HEK293 (cell line): ENCODE measurements at regions not wholly inside any gene's neighbourhood (a gene's known extent, or its start where the extent isn't known, plus 50 kb on each side); places are given as distances from the start of the nearest gene placed in this dataset.
"Not testable (repeated sequence)": the region's sequence is repeated elsewhere in the genome, so short reads cannot be mapped to it uniquely, and the experiment has no call there.

Experiments
- CTCF ChIA-PET: fragments of 350-600 bp; formaldehyde crosslinking; extraction: SDS; loops from one replicate; lab custom pipeline; 2021; ENCODE audit warnings: antibody characterized with exemption; lab: Yijun Ruan, JAX
- POLR2A ChIA-PET: fragments of 300-600 bp; formaldehyde crosslinking; extraction: SDS; loops from one replicate; lab custom pipeline; 2020; ENCODE audit warnings: antibody characterized with exemption, inconsistent platforms; lab: Yijun Ruan, JAX
- H3K27ac ChIP-seq: fragments of 200-500 bp; sonication (Bioruptor generic); 2 replicates; pipeline ENCODE4 v1.5.1; 2014; ENCODE audit warnings: low read depth, low read length, control low read depth, inconsistent platforms; ENCODE audit errors: extremely low read depth
- H3K36me3 ChIP-seq, 2 experiments: fragments of 200-500 bp in 1 of 2; sonication (Bioruptor generic) in 1 of 2; 1 replicate in 1 of 2; 2 replicates in 1 of 2; pipeline ENCODE4 v1.5.1; 2014 to 2017; ENCODE audit warnings: inconsistent platforms in 2 of 2, low read length in 2 of 2; ENCODE audit not compliant: control insufficient read depth in 2 of 2, insufficient read depth in 1 of 2
- H3K4me1 ChIP-seq: fragments of 200-500 bp; sonication (Bioruptor generic); 2 replicates; pipeline ENCODE4 v1.5.1; 2014; ENCODE audit warnings: mild to moderate bottlenecking, low read length, inconsistent platforms; ENCODE audit not compliant: control insufficient read depth, insufficient read depth
- H3K4me3 ChIP-seq: 2 replicates; pipeline ENCODE4 v1.5.1; 2011; ENCODE audit warnings: low read depth, mild to moderate bottlenecking, control low read depth, low read length, moderate library complexity
- H3K9me3 ChIP-seq: fragments of 200-500 bp; sonication (Bioruptor generic); 2 replicates; pipeline ENCODE4 v1.5.1; 2014; ENCODE audit warnings: low read depth, low read length, inconsistent platforms; ENCODE audit not compliant: control insufficient read depth, insufficient read depth
- KLF1 ChIP-seq: fragments of 450-650 bp; formaldehyde crosslinking; IDR thresholded peaks from 2 replicates; pipeline ENCODE4 v1.5.1; 2016; ENCODE audit warnings: missing biosample characterization, missing genetic modification characterization
- KLF7 ChIP-seq: fragments of 450-650 bp; formaldehyde crosslinking; IDR thresholded peaks from 2 replicates; pipeline ENCODE4 v1.5.1; 2016; ENCODE audit warnings: missing biosample characterization, missing genetic modification characterization, borderline replicate concordance
- KLF9 ChIP-seq: fragments of 450-650 bp; formaldehyde crosslinking; IDR thresholded peaks from 2 replicates; pipeline ENCODE4 v1.5.1; 2016; ENCODE audit warnings: missing biosample characterization, missing genetic modification characterization, low read depth
- MZF1 ChIP-seq: fragments of 450-650 bp; formaldehyde crosslinking; IDR thresholded peaks from 2 replicates; pipeline ENCODE4 v1.5.1; 2017; ENCODE audit warnings: missing biosample characterization, missing genetic modification characterization, borderline replicate concordance
- PATZ1 ChIP-seq: fragments of 450-650 bp; formaldehyde crosslinking; IDR thresholded peaks from 2 replicates; pipeline ENCODE4 v1.5.1; 2016; ENCODE audit warnings: missing biosample characterization, missing genetic modification characterization
- ZFHX2 ChIP-seq: fragments of 450-650 bp; formaldehyde crosslinking; conservative IDR thresholded peaks from 2 replicates; pipeline ENCODE4 v1.5.1; 2016; ENCODE audit warnings: missing biosample characterization, missing genetic modification characterization
- ZFP69B ChIP-seq: fragments of 450-650 bp; formaldehyde crosslinking; IDR thresholded peaks from 2 replicates; pipeline ENCODE4 v1.5.1; 2016; ENCODE audit warnings: missing biosample characterization, missing genetic modification characterization
- ZNF140 ChIP-seq: fragments of 450-650 bp; formaldehyde crosslinking; IDR thresholded peaks from 2 replicates; pipeline ENCODE4 v1.5.1; 2016; ENCODE audit warnings: missing biosample characterization, missing genetic modification characterization
- ZNF239 ChIP-seq: fragments of 450-650 bp; formaldehyde crosslinking; IDR thresholded peaks from 2 replicates; pipeline ENCODE4 v1.5.1; 2016; ENCODE audit warnings: missing biosample characterization, missing genetic modification characterization
- ZNF350 ChIP-seq: fragments of 450-650 bp; formaldehyde crosslinking; IDR thresholded peaks from 2 replicates; pipeline ENCODE4 v1.5.0; 2017; ENCODE audit warnings: missing biosample characterization, mild to moderate bottlenecking, missing genetic modification characterization
- ZNF394 ChIP-seq: fragments of 450-650 bp; formaldehyde crosslinking; IDR thresholded peaks from 2 replicates; pipeline ENCODE4 v1.5.1; 2016; ENCODE audit warnings: missing biosample characterization, missing genetic modification characterization, mild to moderate bottlenecking, moderate library complexity, borderline replicate concordance
- ZNF416 ChIP-seq: fragments of 450-650 bp; formaldehyde crosslinking; IDR thresholded peaks from 2 replicates; pipeline ENCODE4 v1.5.1; 2016; ENCODE audit warnings: missing biosample characterization, missing genetic modification characterization
- ZNF548 ChIP-seq: fragments of 450-650 bp; formaldehyde crosslinking; IDR thresholded peaks from 2 replicates; pipeline ENCODE4 v1.5.1; 2016; ENCODE audit warnings: missing biosample characterization, missing genetic modification characterization
- ZNF549 ChIP-seq: fragments of 450-650 bp; IDR thresholded peaks from 2 replicates; pipeline ENCODE4 v1.5.1; 2018; ENCODE audit warnings: missing biosample characterization, missing genetic modification characterization, mild to moderate bottlenecking, inconsistent platforms, moderate library complexity
- ZNF555 ChIP-seq: fragments of 450-650 bp; formaldehyde crosslinking; conservative IDR thresholded peaks from 2 replicates; pipeline ENCODE4 v1.5.1; 2017; ENCODE audit warnings: missing biosample characterization, mild to moderate bottlenecking, missing genetic modification characterization, inconsistent platforms
- ZNF560 ChIP-seq: fragments of 450-650 bp; formaldehyde crosslinking; IDR thresholded peaks from 2 replicates; pipeline ENCODE4 v1.5.1; 2017; ENCODE audit warnings: missing biosample characterization, missing genetic modification characterization, borderline replicate concordance
- ZNF621 ChIP-seq: fragments of 450-650 bp; formaldehyde crosslinking; IDR thresholded peaks from 2 replicates; pipeline ENCODE4 v1.5.1; 2017; ENCODE audit warnings: missing biosample characterization, missing genetic modification characterization
- ZNF670 ChIP-seq: fragments of 450-650 bp; formaldehyde crosslinking; IDR thresholded peaks from 2 replicates; pipeline ENCODE4 v1.5.1; 2016; ENCODE audit warnings: missing biosample characterization, missing genetic modification characterization, low read depth
- ZNF677 ChIP-seq: fragments of 450-650 bp; IDR thresholded peaks from 2 replicates; pipeline ENCODE4 v1.5.0; 2018; ENCODE audit warnings: missing biosample characterization, mild to moderate bottlenecking, missing genetic modification characterization, moderate library complexity
- ZNF701 ChIP-seq: fragments of 450-650 bp; formaldehyde crosslinking; IDR thresholded peaks from 2 replicates; pipeline ENCODE4 v1.5.1; 2016; ENCODE audit warnings: missing biosample characterization, missing genetic modification characterization
- ZNF776 ChIP-seq: fragments of 450-650 bp; formaldehyde crosslinking; IDR thresholded peaks from 2 replicates; pipeline ENCODE4 v1.5.0; 2017; ENCODE audit warnings: missing biosample characterization, missing genetic modification characterization, borderline replicate concordance
- TF ChIP-seq, protein P1 (sequence below): fragments of 450-650 bp; formaldehyde crosslinking; IDR thresholded peaks from 2 replicates; pipeline ENCODE4 v1.5.1; 2017; ENCODE audit warnings: missing biosample characterization, mild to moderate bottlenecking, missing genetic modification characterization, moderate library complexity
- TF ChIP-seq, protein P2 (sequence below): fragments of 450-650 bp; formaldehyde crosslinking; IDR thresholded peaks from 2 replicates; pipeline ENCODE4 v1.5.1; 2016; ENCODE audit warnings: missing biosample characterization, missing genetic modification characterization
- TF ChIP-seq, protein P3 (sequence below): fragments of 450-650 bp; formaldehyde crosslinking; IDR thresholded peaks from 2 replicates; pipeline ENCODE4 v1.5.1; 2016; ENCODE audit warnings: missing biosample characterization, missing genetic modification characterization
- TF ChIP-seq, protein P4 (sequence below): fragments of 450-650 bp; formaldehyde crosslinking; IDR thresholded peaks from 2 replicates; pipeline ENCODE4 v1.5.1; 2016; ENCODE audit warnings: missing biosample characterization, missing genetic modification characterization
- TF ChIP-seq, protein P5 (sequence below): fragments of 450-650 bp; formaldehyde crosslinking; conservative IDR thresholded peaks from 2 replicates; pipeline ENCODE4 v1.5.1; 2016; ENCODE audit warnings: low read depth, missing biosample characterization, missing genetic modification characterization

GRCh38 chrX:33949300-33949699 lies 182.8 kb downstream of the FAM47A start (continued):
- TF ChIP-seq, protein P1, sequence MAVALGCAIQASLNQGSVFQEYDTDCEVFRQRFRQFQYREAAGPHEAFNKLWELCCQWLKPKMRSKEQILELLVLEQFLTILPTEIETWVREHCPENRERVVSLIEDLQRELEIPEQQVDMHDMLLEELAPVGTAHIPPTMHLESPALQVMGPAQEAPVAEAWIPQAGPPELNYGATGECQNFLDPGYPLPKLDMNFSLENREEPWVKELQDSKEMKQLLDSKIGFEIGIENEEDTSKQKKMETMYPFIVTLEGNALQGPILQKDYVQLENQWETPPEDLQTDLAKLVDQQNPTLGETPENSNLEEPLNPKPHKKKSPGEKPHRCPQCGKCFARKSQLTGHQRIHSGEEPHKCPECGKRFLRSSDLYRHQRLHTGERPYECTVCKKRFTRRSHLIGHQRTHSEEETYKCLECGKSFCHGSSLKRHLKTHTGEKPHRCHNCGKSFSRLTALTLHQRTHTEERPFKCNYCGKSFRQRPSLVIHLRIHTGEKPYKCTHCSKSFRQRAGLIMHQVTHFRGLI (tag by site-specific recombination) = no peak
- TF ChIP-seq ZNF394 (tag by site-specific recombination) (peak; percentile 52; the same call in 1 of the 2 replicates), ZNF555 (tag by site-specific recombination) (peak; percentile 45), MZF1 (tag by site-specific recombination) (no peak), ZNF548 (tag by site-specific recombination) (no peak), ZFHX2 (no peak), ZNF416 (no peak), KLF9 (tag by site-specific recombination) (no peak), ZNF140 (tag by site-specific recombination) (peak; percentile 43; the same call in 1 of the 2 replicates), ZNF239 (tag by site-specific recombination) (no peak), ZNF776 (no peak), ZNF670 (tag by site-specific recombination) (no peak), PATZ1 (tag by site-specific recombination) (no peak), ZNF549 (tag by site-specific recombination) (no peak), KLF7 (no peak), ZFP69B (no peak), ZNF350 (tag by site-specific recombination) (no peak), ZNF560 (tag by site-specific recombination) (no peak), ZNF701 (tag by site-specific recombination) (no peak), ZNF621 (tag by site-specific recombination) (no peak), KLF1 (no peak), ZNF677 (tag by site-specific recombination) (no peak)
- TF ChIP-seq, protein P2, sequence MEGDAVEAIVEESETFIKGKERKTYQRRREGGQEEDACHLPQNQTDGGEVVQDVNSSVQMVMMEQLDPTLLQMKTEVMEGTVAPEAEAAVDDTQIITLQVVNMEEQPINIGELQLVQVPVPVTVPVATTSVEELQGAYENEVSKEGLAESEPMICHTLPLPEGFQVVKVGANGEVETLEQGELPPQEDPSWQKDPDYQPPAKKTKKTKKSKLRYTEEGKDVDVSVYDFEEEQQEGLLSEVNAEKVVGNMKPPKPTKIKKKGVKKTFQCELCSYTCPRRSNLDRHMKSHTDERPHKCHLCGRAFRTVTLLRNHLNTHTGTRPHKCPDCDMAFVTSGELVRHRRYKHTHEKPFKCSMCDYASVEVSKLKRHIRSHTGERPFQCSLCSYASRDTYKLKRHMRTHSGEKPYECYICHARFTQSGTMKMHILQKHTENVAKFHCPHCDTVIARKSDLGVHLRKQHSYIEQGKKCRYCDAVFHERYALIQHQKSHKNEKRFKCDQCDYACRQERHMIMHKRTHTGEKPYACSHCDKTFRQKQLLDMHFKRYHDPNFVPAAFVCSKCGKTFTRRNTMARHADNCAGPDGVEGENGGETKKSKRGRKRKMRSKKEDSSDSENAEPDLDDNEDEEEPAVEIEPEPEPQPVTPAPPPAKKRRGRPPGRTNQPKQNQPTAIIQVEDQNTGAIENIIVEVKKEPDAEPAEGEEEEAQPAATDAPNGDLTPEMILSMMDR (tag by site-specific recombination) = no peak
- TF ChIP-seq, protein P3, sequence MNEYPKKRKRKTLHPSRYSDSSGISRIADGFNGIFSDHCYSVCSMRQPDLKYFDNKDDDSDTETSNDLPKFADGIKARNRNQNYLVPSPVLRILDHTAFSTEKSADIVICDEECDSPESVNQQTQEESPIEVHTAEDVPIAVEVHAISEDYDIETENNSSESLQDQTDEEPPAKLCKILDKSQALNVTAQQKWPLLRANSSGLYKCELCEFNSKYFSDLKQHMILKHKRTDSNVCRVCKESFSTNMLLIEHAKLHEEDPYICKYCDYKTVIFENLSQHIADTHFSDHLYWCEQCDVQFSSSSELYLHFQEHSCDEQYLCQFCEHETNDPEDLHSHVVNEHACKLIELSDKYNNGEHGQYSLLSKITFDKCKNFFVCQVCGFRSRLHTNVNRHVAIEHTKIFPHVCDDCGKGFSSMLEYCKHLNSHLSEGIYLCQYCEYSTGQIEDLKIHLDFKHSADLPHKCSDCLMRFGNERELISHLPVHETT = no peak
- TF ChIP-seq, protein P4, sequence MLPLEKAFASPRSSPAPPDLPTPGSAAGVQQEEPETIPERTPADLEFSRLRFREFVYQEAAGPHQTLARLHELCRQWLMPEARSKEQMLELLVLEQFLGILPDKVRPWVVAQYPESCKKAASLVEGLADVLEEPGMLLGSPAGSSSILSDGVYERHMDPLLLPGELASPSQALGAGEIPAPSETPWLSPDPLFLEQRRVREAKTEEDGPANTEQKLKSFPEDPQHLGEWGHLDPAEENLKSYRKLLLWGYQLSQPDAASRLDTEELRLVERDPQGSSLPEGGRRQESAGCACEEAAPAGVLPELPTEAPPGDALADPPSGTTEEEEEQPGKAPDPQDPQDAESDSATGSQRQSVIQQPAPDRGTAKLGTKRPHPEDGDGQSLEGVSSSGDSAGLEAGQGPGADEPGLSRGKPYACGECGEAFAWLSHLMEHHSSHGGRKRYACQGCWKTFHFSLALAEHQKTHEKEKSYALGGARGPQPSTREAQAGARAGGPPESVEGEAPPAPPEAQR (tag by site-specific recombination) = no peak
- TF ChIP-seq, protein P5, sequence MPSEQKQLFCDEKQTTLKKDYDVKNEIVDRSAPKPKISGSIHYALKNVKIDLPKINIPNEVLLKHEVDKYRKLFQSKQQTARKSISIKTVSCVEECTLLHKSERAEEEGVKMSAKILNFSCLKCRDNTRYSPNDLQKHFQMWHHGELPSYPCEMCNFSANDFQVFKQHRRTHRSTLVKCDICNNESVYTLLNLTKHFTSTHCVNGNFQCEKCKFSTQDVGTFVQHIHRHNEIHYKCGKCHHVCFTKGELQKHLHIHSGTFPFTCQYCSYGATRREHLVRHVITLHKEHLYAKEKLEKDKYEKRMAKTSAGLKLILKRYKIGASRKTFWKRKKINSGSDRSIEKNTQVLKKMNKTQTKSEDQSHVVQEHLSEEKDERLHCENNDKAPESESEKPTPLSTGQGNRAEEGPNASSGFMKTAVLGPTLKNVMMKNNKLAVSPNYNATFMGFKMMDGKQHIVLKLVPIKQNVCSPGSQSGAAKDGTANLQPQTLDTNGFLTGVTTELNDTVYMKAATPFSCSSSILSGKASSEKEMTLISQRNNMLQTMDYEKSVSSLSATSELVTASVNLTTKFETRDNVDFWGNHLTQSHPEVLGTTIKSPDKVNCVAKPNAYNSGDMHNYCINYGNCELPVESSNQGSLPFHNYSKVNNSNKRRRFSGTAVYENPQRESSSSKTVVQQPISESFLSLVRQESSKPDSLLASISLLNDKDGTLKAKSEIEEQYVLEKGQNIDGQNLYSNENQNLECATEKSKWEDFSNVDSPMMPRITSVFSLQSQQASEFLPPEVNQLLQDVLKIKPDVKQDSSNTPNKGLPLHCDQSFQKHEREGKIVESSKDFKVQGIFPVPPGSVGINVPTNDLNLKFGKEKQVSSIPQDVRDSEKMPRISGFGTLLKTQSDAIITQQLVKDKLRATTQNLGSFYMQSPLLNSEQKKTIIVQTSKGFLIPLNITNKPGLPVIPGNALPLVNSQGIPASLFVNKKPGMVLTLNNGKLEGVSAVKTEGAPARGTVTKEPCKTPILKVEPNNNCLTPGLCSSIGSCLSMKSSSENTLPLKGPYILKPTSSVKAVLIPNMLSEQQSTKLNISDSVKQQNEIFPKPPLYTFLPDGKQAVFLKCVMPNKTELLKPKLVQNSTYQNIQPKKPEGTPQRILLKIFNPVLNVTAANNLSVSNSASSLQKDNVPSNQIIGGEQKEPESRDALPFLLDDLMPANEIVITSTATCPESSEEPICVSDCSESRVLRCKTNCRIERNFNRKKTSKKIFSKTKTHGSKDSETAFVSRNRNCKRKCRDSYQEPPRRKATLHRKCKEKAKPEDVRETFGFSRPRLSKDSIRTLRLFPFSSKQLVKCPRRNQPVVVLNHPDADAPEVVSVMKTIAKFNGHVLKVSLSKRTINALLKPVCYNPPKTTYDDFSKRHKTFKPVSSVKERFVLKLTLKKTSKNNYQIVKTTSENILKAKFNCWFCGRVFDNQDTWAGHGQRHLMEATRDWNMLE = peak; percentile 61; the same call in 1 of the 2 replicates

GRCh38 chrX:33926249-33926648 lies 205.9 kb downstream of the FAM47A start:
- H3K36me3 ChIP-seq, H3K9me3 ChIP-seq, H3K4me3 ChIP-seq, H3K4me1 ChIP-seq, CTCF ChIA-PET, H3K27ac ChIP-seq, POLR2A ChIA-PET: not testable (repeated sequence)
